ENCODE measurements at regions not wholly inside any gene's neighbourhood (a gene's known extent, or its start where the extent isn't known, plus 50 kb on each side); places are given as distances from the start of the nearest gene placed in this dataset.
"Not testable (repeated sequence)": the region's sequence is repeated elsewhere in the genome, so short reads cannot be mapped to it uniquely, and the experiment has no call there.

DNA sequence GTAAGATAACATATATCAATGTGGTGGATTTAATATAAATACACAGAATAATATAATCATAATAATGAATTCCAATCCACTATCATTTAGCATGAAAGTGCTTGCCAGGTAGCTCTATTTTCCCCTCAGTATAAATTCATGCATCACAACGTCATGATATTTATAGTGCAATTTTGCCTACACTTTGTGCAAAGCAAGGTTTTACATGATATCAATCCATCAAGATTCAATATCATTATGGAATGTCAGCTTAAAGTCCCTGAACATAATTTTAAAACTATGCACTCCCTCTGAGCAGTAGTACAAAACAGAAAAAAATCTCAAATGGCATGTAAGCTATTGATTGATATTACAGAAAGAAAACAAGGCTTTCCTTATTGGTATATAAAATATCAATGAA lies 962.2 kb upstream of the PCDH20 start:
- DNase-seq = no peak

DNA sequence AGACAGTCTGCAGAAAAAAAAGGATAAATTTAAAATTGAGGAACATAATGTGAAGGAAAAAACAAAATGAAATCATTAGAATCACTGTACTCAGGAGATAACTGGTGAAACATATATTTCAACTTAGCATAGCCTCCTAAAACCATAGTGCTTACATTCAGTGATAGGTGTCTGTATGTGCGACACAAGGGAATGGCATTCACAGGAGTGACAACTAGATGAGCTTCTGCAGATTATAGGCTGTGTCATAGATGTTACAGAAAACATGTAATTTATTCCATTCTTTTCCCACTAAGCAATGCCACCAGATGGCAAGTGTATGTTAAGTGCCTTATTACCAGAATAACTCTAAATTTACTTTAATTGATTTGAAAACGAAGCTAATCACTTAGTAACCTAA lies 960.0 kb upstream of the PCDH20 start:
- no peak for DNase-seq

DNA sequence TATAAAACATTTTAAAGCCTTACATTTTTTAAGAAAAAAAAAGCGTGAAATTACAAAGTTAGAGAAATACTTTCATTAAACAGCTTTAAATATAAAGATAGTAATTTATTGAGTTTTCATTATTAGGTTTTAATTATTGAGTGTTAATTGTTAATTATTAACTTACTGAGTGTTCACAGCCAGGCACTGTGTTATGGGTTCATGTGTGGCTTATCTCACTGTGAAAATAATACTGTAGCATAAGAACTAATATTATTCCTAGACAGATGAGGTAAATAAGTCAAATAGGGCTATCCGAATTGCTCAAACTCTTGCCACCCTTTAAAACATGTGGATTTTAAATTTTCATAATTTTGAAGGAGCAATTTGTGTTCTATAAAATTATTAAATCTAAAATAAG lies 956.1 kb upstream of the PCDH20 start:
- no peak for DNase-seq

DNA sequence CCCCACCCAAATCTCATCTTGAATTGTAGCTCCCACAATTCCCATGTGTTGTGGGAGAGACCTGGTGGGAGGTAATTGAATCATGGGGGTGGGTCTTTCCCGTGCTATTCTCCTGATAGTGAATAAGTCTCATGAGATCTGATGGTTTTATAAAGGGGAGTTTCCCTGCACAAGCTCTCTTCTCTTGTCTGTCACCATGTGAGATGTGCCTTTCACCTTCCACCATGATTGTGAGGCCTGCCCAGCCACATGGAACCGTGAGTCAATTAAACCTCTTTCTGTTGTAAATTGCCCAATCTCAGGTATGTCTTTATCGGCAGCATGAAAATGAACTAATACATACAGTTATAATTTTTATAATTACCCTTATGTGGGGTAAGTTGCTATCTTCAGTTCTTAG lies 952.3 kb upstream of the PCDH20 start:
- DNase-seq = not testable (repeated sequence)

DNA sequence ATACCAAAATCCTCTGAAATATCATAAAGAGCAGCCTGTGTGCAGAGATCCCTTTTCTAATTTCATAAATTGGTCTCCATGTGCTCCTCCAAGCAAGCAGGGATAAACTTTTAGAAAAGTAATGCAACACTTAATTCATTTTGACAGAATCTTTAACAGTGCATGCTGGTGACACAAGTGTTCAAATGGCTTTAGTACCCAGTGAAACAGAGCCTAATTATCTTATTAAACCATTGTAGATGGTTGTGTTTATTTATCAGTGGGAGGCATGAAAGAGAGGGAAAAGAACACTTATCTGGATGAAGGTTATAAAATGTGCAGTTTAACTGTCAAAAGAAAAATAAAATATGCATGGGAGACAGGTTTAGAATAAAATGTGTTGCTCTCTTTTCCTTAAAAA lies 945.0 kb upstream of the PCDH20 start:
- DNase-seq = no peak

DNA sequence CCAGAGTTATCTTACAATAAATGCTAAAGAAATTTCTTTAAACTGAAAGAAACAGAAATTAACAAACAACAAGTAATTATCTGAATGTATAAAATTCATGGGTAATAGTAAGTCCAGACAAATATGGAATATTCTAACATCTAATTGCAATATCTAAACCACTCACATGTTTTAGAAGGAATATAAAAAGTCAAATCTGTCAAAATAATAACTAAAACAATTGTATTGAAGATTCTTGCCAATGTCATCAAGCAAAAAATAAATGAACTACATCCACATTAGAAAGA lies 942.9 kb upstream of the PCDH20 start:
- no peak for DNase-seq

DNA sequence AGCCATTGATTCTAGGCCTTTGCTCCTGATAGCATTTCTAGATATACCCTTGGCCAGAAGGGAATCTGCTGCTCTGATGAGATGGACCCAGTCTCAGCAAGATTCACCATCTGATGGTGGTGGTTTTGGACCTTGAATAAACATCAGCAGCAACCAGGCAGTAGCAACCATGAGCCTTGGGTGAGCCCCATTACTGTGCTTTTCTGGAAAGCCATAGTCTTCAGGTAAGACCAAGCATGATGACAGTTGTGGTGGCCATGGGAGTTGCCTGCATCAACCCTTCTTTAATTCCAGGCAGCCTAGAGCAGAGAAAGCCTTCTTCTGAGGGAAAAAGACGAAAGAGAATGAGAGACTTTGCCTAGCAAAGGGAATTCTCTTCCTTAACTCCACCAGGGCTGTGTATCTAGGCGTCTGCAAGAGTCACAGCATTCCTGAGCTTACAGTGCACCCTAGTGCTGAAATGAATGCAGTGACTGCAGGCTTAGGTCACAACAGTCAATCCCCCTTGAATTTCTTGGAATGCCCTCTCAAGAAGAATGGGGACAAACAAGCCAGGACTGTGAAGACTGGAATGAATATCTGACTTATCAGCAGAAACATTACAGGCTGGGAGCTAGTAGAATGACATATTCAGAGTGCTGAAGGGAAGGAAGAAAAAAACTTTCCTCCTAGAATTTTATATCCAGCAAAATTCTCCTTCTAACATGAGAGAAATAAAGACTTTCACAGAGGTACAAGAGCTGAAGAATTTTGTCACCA lies 942.4 kb upstream of the PCDH20 start:
- DNase-seq = no peak

DNA sequence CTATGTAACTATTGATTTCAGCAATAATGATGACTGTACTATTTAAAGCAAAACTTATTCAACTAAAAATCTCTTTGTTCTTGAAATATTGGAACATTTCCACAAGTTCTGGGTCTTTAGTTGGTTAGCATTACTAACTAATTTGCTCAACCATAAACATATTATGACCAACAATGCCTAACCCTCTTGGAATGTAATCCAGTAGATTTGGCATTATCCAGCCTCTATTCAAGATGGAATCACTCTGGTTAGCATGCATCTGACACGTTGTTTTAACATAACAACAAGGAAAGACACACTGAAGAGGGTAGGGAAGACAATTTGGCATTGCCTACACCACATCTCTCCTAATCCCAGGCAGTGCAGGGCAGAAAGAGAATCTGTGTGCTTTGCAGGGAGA lies 941.3 kb upstream of the PCDH20 start:
- no peak for DNase-seq

DNA sequence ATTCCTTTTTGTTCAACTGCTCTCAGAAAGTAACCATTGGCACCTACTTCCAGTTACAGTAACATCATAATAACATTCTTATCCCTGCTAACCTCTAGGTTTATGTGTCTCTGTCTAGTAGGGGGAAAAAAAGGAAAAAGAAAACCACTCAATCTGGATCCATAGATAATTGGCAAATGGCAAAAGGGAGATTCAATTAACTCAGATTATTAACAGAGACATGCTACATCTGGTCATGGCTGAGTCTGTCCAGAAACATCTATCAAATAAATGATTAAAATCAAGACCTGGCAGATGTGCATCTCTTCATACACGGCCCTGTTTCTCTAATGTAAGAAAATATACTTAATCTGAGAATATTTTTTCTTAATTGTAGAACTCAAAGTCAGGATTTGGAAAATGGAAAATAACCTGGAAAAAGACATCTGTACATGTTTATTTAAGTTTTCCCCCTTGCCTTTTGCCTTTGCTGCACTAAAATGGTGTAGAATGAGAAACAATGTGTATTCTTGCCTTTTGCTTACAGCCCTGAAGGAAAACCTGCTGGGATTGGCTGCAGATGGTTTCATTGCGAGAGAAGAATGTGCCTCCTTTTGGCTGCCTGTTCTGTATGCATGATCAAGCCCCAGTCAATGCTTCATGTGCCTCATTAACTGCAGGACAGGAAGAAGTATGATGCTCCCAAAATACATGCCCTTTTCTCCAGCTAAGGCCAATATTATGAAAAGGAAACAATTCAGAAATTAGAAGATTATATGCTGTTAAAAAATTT lies 921.6 kb upstream of the PCDH20 start:
- no peak for DNase-seq

DNA sequence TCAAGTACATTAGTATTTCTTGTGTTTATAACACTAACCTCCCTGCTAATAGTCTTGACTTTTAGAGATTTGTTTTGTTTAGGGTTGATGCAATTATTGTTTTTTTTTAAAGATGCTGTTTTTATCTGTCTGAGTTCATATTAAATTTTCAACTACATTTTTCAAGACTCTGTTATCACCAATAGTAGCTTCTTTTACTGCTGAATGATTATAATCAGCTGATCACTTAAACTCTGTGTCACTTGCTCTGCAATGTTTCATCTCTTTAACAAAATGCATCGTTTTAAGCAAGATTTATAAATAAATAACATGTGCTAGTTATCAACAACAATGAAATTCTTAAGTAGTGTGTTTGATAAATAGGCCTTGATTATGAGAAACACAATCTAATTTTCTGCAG lies 920.9 kb upstream of the PCDH20 start:
- no peak for DNase-seq

DNA sequence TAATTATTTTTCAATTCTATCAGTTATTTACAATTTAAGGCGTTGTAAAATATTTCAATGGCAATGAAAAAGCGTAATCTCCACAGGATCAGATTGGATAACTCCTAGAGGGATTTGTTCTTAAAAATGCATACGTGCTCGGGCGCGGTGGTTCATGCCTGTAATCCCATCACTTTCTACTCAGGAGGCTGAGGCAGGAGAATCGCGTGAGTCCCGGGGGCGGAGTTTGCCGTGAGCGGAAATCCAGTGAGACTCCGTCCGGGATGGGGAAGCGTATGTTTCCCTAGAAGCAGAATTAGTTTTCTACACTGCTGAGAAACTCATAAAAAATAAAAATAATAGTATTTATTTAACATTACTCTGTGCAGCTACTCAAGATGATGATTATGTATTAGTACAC lies 917.8 kb upstream of the PCDH20 start:
- DNase-seq = no peak

DNA sequence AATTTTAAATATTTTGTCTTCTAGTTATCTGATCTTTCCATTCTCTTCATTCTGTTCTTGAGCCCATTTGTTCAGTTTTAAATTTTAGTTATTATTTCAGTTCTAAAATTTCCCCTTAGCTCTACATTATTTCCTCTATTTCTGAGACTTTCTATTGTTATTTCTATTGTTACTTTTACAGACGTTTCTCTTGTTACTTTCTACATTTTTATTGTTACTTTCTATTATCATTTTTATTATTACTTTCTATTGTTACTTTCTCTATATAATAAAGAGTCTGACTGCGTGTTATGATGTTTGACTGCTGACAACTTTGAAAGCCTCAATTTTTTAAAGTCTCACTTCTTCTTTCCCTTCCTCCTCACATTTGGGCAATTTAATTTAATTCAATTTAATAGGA lies 915.7 kb upstream of the PCDH20 start:
- no peak for DNase-seq

DNA sequence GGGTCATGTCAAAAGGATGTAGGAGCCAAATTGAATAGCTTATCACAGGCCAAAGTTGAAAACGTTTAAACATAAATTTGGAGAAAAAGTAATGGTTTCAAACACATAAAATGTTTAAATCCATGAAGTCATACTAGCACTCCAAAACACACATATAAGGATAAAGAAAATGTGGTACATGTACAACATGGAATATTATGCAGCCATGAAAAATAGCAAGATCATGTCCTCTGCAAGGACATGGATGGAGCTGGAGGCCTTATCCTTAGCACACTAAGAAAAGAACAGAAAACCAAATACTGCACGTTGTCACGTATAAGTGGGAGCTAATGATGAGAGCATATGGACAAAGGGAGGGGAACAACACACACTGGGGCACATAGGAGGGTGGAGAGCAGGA lies 911.7 kb upstream of the PCDH20 start:
- DNase-seq = no peak

DNA sequence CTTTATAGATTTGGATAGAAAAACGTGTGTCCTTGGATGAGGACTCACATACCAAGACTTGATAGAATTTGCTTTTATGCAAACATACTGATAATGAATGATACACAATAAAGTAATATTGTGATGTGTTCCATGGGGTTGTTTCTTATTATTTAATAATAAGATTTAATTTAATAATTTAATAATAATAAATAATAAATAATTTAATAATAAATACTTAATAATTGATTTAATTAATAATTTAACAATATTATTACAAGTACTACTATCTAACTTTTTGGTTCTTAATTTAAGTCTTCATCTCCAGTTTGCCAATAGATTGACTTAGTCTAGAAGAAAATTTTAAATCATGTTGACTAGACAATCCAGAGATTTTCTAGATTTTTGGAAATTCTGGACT lies 909.2 kb upstream of the PCDH20 start:
- DNase-seq = no peak

DNA sequence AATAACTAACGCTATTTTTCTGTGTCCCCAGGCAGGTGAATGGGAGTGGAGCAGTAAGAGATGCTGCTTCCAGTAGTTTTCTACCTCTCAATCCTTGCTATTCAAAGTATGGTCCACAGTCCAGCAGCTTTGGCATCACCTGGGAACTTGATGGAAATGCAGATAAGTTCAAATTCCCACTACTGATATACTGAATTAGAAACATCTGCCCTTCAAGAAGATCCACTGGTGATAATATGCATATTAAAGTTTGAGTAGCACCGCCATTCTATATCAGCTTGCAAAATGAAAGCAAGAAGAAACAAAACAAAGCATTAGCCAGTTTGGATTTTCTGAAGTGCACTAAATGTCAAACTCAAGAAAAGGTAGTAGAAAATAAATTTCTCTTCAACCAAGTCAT lies 906.2 kb upstream of the PCDH20 start:
- no peak for DNase-seq

DNA sequence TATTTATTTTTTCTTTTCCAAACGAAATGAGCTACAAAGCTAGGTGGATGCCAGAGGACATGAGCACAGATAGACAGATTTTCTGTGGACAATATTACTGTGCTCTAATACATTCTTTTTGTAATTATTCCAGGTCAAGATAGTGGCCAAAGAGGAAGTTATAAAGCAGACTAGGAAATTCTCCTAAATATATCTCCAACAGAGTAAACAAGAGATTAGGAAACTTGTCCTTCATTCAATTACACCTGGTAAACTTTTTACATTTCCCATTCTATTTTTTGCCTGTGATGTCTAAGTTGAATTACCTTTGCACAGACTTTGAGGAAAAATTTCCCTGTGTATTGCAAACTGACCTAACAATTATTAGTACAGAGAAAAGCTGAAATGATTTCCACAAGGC lies 905.5 kb upstream of the PCDH20 start:
- DNase-seq = no peak

DNA sequence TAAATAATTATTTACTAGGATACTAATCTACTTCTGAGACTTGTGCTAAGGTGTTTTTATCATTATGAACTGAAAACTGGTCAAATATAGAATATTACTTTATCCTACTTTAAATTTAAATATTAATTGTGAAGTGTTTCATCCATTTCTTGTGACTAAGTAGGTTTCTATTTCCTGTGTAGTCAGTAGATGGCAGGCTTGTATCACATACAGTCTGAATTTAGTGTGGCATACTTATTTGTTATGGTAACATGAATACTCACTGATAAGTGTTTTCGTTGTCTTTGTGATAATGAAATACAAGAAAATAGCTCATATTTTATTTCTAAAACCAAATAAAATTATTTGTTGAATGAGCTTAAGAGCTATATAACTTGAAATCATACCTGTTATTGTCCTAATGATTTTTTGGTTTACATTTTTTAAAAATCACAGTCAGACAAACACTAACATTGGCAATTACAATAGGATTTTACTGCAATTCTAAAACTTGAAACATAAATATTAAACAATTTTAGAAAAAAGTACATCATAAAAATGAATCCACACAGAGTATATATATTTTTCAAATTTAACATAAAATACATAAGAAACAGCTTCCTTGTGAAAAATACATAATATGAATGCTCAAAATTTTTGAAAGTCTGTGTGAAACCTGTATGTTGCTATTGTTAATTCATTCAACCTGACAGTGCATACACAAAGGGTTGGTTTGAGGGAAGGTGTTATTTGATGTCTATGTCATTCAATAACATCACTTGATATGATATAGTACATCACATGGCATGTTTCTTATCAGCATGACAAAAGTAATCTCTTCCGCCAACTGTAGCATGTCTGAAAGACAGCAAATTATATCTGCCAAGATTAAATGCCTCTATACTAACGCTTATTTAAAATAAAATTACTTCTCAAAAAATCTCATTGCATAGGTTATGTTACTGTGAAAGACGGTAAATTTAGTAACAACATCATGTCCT lies 904.8 kb upstream of the PCDH20 start:
- DNase-seq = peak; percentile 7

DNA sequence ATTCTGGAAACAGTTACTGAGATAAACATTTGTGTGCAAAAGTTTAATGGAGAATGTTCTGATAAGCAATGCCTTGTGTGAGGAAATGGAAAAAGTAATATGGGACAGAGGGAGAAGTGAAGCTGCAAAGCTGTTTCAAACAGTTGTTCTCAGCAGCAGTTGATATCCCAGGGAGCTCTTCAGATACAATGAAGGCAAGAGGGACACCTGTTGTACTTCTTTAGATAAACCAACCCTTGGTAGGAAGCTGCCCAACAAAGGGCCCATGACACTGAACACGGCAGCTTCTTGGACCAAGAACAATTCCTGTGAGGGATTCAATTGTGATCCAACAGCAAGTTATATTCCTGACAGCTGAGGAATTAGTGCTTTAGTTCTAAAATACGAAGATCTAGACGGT lies 894.3 kb upstream of the PCDH20 start:
- no peak for DNase-seq

DNA sequence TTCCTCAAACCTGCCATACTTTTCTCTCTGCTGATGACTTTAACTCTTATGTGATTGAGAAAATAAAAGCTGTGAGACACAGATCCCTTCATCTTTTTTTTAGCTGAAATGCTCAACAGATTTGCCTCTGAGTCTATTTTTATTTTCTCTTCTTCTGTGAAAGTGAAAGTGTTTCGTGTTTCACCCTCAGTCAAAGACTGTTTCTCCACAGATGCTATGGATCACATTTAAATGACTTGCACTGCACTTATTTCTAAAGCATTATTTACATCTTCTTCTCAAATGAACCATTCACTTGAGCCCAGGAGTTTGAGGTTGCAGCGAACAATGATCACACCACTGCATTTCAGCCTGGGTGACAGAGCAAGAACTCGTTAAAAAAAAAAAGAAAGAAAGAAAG lies 890.1 kb upstream of the PCDH20 start:
- DNase-seq = no peak

DNA sequence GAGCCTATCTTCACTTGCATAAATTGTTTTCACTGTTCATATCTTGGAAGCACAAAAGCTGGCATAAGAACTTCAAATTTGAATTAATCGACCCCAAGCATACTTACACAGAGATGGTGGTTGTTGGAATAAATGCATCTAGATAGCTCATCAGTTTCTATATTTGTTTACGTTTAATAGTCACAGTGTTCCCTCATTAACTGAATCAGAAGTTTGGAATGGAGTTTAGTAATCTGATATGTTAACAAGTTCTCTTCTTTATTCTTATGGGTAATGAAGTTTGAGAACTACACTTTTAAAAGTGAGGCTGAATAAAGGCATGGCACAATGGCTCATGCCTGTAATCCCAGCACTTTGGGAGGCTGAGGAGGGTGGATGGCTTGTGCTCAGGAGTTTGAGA lies 886.7 kb upstream of the PCDH20 start:
- DNase-seq = no peak

DNA sequence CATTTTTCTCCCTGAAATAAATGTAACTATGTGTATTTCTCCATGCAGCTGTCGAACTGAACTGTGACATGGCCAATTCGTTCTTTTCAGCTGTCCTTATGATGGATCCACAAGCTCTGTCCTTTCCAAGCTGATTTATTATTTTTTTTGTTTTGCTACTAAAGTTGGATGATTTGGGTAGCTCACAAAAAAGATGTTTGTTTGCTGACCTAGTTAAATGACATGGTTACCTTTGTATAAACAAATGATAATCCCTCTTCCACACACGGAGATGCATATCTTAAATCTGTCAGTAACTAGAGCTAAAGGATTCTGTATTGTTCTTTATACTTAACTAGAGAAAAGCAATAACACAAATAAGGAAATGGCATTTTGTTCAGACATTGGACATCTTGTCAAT lies 884.3 kb upstream of the PCDH20 start:
- no peak for DNase-seq

DNA sequence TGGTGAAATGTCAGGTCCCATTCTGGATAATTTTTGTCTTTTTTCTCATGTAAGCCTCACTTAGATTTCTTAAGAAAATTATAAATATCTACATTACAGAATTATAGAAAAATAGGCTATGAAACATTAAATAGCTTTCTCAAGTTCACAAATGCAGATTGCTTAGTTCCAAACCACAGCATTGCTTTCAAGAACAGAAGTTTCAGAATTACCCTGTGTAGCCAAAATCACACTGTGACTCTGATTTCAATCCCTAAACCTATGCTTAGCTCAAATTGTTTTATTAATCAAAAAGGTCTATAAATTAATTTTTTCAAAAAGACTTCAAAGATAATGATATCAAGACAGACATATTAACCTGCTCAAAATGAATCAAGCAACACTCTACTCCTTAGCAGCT lies 881.2 kb upstream of the PCDH20 start:
- no peak for DNase-seq

DNA sequence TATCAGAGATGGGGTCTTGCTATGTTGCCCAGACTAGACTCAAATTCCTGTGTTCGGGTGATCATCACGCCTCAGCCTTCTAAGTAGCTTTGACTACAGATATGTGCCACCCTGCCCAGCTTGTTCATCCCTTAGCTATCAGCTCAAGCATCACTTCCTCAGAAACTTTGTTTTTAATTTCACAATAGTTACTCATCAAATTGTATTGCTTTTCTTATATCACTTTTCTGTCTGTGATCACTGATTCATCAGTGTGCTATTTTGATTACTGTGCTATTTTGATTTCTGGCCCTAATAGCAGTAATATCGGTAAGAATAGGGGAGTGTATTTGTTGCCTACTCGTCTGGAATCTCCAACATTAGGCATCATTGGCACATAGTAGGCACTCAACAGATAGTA lies 878.6 kb upstream of the PCDH20 start:
- no peak for DNase-seq
